Smooth muscle cell (in vitro differentiated cells): ENCODE measurements at regions not wholly inside any gene's neighbourhood (a gene's known extent, or its start where the extent isn't known, plus 50 kb on each side); places are given as distances from the start of the nearest gene placed in this dataset.

Experiments
- DNase-seq: peaks from one replicate; lab custom pipeline; 2025; ENCODE audit not compliant: unreplicated experiment; lab: John Stamatoyannopoulos, UW
- H2AFZ ChIP-seq: fragments of 200-600 bp; sonication (generic); 2 replicates; pipeline ENCODE4 v1.6.0; 2016; ENCODE audit warnings: antibody characterized with exemption, low read depth, mild to moderate bottlenecking
- H3F3A ChIP-seq: fragments of 200-600 bp; sonication (generic); 2 replicates; pipeline ENCODE4 v1.6.0; 2017; ENCODE audit warnings: antibody characterized with exemption, low read depth
- H3K27ac ChIP-seq: fragments of 200-600 bp; sonication (generic); 2 replicates; pipeline ENCODE4 v1.5.1; 2016; ENCODE audit warnings: low read depth, mild to moderate bottlenecking
- H3K27me3 ChIP-seq: fragments of 200-600 bp; sonication (generic); 2 replicates; pipeline ENCODE4 v1.6.1; 2016; ENCODE audit warnings: low read depth, mild to moderate bottlenecking
- H3K36me3 ChIP-seq: fragments of 200-600 bp; sonication (generic); 2 replicates; pipeline ENCODE4 v1.5.1; 2016; ENCODE audit warnings: low read depth
- H3K4me1 ChIP-seq: fragments of 200-600 bp; sonication (generic); 2 replicates; pipeline ENCODE4 v1.5.1; 2016; ENCODE audit warnings: low read depth
- H3K4me2 ChIP-seq: fragments of 200-600 bp; sonication (generic); 2 replicates; pipeline ENCODE4 v1.6.0; 2016; ENCODE audit warnings: mild to moderate bottlenecking
- H3K4me3 ChIP-seq: fragments of 200-600 bp; sonication (generic); 2 replicates; pipeline ENCODE4 v1.5.1; 2016; ENCODE audit warnings: mild to moderate bottlenecking
- H3K79me2 ChIP-seq: fragments of 200-600 bp; sonication (generic); 2 replicates; pipeline ENCODE4 v1.6.0; 2016; ENCODE audit warnings: low read depth, mild to moderate bottlenecking
- H3K9ac ChIP-seq: fragments of 200-600 bp; sonication (generic); 2 replicates; pipeline ENCODE4 v1.6.0; 2016; ENCODE audit warnings: low read depth
- H3K9me3 ChIP-seq: fragments of 200-600 bp; sonication (generic); replicated peaks from 2 replicates; pipeline ENCODE4 v1.5.1; 2016; ENCODE audit warnings: low read depth
- H4K20me1 ChIP-seq: fragments of 200-600 bp; sonication (generic); 2 replicates; pipeline ENCODE4 v1.6.0; 2016; ENCODE audit warnings: low read depth
- WGBS: methylation state at CpG from one replicate; pipeline ENCODE4 v1.1.7; 2016; ENCODE audit warnings: low lambda C conversion rate; 5-methylcytosine and 5-hydroxymethylcytosine counted together
- TF ChIP-seq, protein P1 (sequence below): fragments of 200-600 bp; sonication (generic); IDR thresholded peaks from 2 replicates; pipeline ENCODE4 v1.5.1; 2017; ENCODE audit warnings: borderline replicate concordance, mild to moderate bottlenecking, antibody characterized with exemption; ENCODE audit not compliant: insufficient read depth, poor library complexity, severe bottlenecking

- Histone ChIP-seq H3K4me3 (no peak overlapping the region), H2AFZ (no peak overlapping the region), H3K27me3 (no peaks in the 10 kb centered on the region), H3K4me1 (no peaks in the 10 kb centered on the region), H3K9me3 (no peaks in the 10 kb centered on the region), H3K9ac (no peak overlapping the region), H3K4me2 (no peak overlapping the region), H3F3A (no peaks in the 10 kb centered on the region), H4K20me1 (no peaks in the 10 kb centered on the region), H3K36me3 (no peaks in the 10 kb centered on the region), H3K27ac (no peak overlapping the region), H3K79me2 (no peaks in the 10 kb centered on the region)
- 74% methylated on average over 1 of the region's 1 CpG for WGBS
- no peak for DNase-seq
- TF ChIP-seq, protein P1, sequence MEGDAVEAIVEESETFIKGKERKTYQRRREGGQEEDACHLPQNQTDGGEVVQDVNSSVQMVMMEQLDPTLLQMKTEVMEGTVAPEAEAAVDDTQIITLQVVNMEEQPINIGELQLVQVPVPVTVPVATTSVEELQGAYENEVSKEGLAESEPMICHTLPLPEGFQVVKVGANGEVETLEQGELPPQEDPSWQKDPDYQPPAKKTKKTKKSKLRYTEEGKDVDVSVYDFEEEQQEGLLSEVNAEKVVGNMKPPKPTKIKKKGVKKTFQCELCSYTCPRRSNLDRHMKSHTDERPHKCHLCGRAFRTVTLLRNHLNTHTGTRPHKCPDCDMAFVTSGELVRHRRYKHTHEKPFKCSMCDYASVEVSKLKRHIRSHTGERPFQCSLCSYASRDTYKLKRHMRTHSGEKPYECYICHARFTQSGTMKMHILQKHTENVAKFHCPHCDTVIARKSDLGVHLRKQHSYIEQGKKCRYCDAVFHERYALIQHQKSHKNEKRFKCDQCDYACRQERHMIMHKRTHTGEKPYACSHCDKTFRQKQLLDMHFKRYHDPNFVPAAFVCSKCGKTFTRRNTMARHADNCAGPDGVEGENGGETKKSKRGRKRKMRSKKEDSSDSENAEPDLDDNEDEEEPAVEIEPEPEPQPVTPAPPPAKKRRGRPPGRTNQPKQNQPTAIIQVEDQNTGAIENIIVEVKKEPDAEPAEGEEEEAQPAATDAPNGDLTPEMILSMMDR: no peak
Measured at GRCh38 chr5:40074826-40075225, 604.9 kb upstream of the PTGER4 start.

GRCh38 chr5:40073927-40074326, 605.8 kb upstream of the PTGER4 start:
- Histone ChIP-seq H3K4me3 (no peak overlapping the region), H3K4me2 (no peak overlapping the region), H3F3A (no peaks in the 10 kb centered on the region), H3K36me3 (no peaks in the 10 kb centered on the region), H3K9ac (no peak overlapping the region), H4K20me1 (no peaks in the 10 kb centered on the region), H3K4me1 (no peaks in the 10 kb centered on the region), H3K79me2 (no peaks in the 10 kb centered on the region), H2AFZ (no peak overlapping the region), H3K27ac (no peak overlapping the region), H3K9me3 (no peaks in the 10 kb centered on the region), H3K27me3 (no peaks in the 10 kb centered on the region)
- no peak for DNase-seq
- TF ChIP-seq, protein P1: no peak
- WGBS: 90% methylated on average over 1 of the region's 1 CpG

- Histone ChIP-seq H4K20me1 (no peaks in the 10 kb centered on the region), H3K36me3 (no peaks in the 10 kb centered on the region), H3K27ac (no peak overlapping the region), H3F3A (no peaks in the 10 kb centered on the region), H3K9me3 (no peaks in the 10 kb centered on the region), H3K4me3 (no peak overlapping the region), H3K79me2 (no peaks in the 10 kb centered on the region), H3K9ac (no peak overlapping the region), H3K27me3 (no peaks in the 10 kb centered on the region), H3K4me2 (no peak overlapping the region), H3K4me1 (no peaks in the 10 kb centered on the region), H2AFZ (no peak overlapping the region)
- no peak for DNase-seq
- TF ChIP-seq, protein P1: no peak
Measured at GRCh38 chr5:40071870-40072269, 607.8 kb upstream of the PTGER4 start.

DNA sequence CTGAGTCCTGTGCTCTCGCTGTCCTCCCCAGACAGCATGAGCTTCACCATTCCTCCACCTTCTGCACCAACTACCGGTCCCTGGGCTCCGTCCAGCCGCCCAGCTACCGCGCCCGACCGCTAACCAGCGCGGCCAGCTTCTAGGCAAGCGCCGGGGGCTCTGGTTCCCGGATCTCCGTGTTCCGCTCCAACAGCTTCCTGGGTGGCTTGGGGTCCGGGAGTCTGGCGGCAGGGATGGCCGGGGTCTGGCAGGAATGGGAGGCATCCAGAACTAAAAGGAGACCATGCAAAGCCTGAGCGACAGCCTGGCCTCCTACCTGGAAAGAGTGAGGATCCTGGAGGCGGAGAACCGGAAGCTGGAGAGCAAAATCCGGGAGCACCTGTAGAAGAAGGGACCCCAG, 613.1 kb upstream of the PTGER4 start:
- Histone ChIP-seq H3K27ac (no peak overlapping the region), H4K20me1 (no peaks in the 10 kb centered on the region), H3K9ac (no peak overlapping the region), H3K4me1 (no peaks in the 10 kb centered on the region), H2AFZ (no peak overlapping the region), H3K27me3 (no peaks in the 10 kb centered on the region), H3K36me3 (no peaks in the 10 kb centered on the region), H3K9me3 (no peaks in the 10 kb centered on the region), H3F3A (no peaks in the 10 kb centered on the region), H3K4me3 (no peak overlapping the region), H3K79me2 (no peaks in the 10 kb centered on the region), H3K4me2 (no peak overlapping the region)
- 96% methylated on average over 22 of the region's 22 CpGs for WGBS
- TF ChIP-seq, protein P1: no peak
- DNase-seq: no peak
